GM18508 (cell line): ENCODE measurements at regions not wholly inside any gene's neighbourhood (a gene's known extent, or its start where the extent isn't known, plus 50 kb on each side); places are given as distances from the start of the nearest gene placed in this dataset.
"Not testable (repeated sequence)": the region's sequence is repeated elsewhere in the genome, so short reads cannot be mapped to it uniquely, and the experiment has no call there.

Source experiments
- ATAC-seq: cut with Tn5 transposase; IDR thresholded peaks from one replicate; pipeline ENCODE4 v1.9.1; 2021; ENCODE audit warnings: moderate number of reproducible peaks; ENCODE audit not compliant: insufficient read depth, unreplicated experiment

DNA sequence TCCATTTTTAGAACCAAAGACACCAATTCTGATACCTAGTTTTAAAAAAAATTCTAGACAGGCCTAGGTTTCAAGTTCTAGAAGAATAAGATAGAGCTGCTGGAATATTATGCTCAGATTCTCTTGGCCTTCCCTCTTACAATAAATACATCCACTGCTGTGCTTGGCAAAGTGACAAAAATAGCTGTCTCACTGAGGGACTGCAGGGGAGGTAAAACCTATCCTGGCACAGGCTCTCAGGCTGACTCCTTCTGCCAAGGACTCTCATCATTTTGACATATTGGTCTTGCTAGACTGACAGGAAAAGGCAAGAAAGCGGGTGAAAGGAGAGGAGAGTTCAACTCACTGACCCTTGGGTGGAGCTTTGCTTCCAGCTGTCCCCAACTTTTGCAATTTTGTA is 197.0 kb upstream of the LHX8 start:
- no peak for ATAC-seq

DNA sequence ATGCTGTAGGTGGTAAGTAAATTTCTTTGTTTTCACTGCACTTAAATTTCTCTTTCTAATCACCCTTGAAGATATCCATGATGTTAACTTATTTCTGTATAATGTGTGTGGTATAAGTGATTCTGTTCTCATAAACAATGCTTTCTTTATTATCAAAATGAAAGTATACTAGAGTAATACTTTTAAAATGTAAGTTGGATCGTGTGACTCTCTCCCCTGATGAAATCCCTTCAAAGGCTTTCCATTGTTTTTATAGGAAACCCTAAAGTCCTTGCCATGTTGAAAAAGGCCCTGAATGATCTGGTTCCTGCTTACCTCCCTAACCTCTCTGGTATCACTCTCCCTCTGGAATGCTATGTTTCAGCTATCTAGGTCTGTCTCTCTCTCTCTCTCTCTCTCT is 191.1 kb upstream of the LHX8 start:
- no peak for ATAC-seq

DNA sequence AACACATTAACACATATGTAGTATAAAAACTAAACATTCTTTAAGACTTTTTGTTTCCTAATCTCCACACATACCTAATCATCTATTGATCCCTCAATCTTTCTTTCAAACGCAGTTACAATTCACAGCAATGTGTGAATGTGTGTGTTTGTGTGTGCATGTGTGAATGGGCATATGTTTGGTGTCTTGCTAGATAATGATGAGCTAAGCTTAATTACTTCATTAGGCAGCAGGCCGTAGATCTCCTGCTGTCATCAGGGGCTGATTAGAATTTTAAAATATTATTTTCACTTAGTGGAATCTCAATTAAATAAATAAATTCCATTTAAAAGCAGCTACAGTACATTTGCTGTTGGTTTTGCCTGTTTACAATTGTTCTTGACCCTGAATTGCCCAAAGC is 187.8 kb upstream of the LHX8 start:
- no peak for ATAC-seq

DNA sequence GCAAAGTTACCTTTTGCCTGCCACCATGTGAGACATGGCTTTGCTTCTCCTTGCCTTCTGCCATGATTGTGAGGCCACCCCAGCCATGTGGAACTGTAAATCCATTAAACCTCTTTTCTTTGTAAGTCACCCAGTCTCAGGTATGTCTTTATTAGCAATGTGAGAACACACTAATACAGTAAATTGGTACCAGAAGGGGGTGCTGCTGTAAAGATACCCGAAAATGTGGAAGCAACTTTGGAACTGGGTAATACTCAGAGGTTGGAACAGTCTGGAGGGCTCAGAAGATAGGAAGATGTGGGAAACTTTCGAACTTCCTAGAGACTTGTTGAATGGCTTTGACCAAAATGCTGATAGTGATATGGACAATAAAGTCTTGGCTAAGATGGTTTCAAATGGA is 184.8 kb upstream of the LHX8 start:
- ATAC-seq: not testable (repeated sequence)

DNA sequence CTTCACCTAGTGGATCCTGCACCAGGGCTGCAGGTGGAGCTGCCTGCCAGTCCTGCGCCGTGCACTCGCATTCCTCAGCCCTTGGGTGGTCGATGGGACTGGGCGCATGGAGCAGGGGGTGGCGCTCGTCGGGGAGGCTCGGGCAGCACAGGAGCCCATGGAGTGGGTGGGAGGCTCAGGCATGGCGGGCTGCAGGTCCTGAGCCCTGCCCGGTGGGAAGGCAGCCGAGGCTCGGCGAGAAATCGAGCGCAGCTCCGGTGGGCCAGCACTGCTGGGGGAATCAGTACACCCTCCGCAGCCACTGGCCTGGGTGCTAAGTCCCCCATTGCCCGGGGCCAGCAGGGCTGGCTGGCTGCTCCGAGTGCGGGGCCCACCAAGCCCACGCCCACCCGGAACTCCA is 182.2 kb upstream of the LHX8 start:
- ATAC-seq: not testable (repeated sequence)

DNA sequence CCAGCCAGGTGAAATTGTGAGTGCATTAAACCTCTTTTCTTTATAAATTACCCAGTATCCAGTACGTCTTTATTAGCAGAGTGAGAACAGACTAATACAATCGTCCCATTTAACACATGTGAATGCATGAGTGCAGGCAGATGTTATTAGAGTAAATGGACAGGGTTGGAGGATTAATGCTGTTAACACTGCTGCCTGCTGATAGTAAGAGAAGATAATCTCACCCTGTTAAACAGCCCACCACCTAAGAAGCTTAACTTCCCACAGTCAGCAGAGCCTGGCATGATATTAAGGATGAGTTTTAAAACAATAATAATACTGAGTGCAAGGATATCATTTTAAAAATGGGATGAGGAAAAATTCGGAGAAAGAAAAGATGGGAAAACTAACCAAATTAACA is 181.4 kb upstream of the LHX8 start:
- ATAC-seq: no peak

DNA sequence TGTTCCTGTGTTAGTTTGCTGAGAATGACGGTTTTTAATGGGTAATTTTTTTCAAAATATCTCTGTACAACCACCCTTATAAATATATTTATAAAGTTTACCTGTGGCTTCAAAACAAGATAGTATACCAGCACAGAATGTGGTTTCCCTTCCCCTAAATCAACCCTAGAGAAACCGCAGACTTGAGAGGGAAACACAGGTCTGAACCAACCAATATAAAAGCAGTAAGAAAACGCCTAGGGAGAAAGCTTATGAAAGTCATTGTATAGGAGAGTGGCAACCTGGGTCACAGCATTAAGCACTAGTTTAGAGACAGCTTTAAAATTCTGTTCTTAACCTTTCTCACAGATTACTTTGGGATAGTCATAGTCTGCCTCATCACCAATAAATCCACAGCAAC is 180.6 kb upstream of the LHX8 start:
- no peak for ATAC-seq

DNA sequence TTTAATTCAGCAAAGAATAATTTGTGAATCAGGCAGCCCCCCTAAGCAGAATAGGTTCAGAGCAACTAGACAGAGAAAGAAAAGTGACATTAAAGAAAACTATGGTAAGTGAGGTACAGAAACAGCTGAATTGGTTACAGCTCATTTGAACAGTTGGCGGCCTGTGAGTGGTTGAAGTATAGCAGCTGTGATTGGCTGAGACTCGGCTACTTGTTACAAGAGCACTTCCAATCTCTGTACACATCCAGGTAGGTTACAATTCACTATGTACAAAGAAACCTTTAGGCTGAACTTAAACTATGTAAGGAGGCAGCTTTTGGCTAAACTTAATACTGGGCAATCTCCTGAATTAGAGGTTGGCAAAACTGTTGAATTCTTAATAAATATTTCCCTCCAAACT is 171.1 kb upstream of the LHX8 start:
- no peak for ATAC-seq

DNA sequence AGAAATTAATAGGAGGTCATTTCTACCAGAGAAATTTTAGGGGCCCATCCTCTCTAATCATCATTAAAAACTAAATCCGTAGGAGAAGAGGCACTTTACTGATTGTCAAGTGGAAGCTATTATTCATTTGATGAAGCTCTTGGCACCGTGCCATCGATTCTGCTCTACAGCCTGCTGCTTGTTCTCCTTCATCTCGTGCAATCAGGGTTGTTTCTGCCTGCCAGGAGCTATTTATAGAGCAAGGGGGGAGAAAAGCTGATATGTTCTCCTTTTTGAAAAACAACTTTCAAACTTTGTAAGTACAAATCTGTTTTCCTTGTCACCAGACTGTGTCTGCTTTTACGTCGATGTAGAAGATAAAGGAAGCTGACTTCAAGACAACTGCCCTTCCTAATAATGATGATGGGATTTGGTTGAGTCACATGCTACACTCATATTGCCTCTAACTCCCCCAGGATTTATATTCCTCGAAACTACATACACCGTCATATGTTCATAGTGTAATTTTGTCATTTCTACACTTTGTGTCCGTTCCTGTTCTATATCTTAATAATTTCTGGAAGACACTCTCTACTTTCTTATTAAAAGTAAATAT is 169.6 kb upstream of the LHX8 start:
- no peak for ATAC-seq

DNA sequence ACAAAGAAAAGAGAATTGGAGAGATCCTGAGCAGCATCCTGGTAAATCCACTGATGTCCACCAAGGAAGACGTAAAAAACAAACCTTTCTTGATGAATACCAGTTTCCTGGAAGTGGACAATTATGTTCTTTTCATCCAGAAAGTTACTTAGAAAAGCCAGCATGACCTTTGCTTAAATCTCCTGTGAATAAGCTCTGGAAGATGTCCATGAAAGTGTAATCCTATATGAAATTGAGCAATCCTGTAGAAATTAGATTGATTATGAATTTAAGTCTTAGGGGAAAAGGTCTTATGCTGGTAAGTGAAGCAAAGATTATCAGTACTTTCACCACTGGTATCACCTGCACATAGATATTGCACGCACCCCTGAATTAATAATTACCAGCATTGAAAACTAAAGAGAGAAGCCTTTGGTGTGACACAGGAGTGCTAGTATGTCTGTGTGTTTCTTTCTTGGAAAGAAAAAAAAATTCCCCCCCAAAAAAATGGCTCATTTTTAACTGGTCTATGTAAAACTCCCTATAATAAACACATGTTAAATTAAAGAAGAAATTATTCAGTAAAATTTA is 164.5 kb upstream of the LHX8 start:
- ATAC-seq: no peak

DNA sequence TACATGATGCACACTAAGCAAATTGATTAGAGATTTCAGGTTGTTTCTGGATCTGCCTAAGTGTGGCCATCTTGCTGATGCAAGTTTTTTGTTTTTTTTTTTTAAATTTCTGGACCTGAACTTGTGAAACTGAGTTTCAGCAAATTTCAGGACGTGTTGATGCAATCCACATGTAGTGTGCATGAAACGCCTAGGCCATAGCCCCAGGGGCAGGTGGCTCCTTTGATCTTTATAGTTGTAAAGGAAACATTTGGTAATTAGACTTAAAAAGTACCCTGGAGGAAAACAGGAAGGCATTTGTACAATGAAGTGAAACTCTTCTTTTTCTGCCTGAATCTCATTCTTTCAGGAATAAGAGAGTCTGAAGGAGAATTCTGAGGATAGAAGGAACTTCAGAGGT is 162.2 kb upstream of the LHX8 start:
- no peak for ATAC-seq

DNA sequence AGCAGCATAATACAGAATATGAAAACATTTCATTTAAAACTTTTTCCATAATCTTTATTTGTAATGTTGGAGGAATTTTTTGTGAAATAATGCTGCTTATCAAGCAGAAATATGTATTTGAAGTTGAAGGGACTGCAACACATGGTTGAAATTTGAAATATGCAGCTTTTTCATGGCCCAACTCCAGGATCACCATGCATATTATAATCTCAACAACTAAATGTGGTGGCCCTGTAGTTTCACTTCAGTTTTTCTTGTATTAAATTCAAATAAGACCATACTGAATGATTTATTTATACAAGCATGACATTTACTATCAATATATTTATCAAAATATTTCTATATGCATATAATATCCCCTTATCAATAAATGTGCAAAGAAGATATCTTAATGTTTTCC is 157.7 kb upstream of the LHX8 start:
- no peak for ATAC-seq

DNA sequence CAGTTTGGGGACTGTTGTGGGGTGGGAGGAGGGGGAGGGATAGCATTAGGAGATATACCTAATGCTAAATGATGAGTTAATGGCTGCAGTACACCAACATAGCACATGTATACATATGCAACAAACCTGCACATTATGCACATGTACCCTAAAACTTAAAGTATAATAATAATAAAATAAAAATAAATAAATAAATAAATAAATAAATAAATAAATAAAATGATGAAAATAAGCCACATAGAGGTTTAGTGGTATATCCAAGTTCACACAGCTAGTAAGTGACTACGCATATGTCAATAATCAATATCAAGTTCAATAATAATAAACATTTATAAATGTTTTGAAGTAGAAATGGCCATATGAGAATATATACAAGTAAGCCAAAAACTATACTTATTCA is 141.7 kb upstream of the LHX8 start:
- ATAC-seq: not testable (repeated sequence)

DNA sequence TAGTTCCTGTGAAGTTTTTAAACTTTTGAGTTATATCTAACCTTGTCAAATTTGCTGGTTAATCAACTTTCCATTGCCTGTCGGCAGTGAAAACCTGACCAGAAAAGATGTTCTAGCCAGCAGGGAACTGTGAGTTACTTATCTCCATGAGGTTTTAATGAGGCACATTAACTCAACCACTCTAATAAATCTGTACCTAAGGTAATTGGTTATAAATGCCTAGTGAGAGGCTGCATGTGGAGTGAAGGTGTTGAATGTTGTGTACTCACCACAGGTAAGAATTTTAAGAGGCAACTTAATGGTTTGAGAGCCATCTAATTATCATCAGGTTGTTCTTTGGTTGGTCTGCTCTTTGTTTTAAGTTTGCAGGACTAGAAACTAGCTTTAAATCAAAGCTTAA is 138.4 kb upstream of the LHX8 start:
- no peak for ATAC-seq

DNA sequence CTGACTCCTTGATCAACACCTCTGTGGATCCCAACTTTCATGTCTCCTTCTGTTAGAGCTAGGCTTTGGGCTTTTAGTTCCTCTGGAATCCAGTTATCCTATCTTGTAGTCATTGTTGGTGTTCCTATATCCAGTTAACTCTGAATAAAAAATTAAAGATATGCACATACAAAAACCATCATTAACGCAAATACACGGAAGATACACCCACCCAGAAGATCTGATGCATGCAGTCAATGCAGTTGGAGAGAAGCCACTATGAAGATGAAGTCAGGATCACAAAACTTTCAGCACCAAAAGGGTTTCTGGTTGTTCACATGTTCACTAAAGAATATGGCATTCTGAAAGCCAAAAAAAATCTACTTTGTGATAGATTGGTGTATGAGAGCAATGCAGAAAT is 123.6 kb upstream of the LHX8 start:
- ATAC-seq: no peak

DNA sequence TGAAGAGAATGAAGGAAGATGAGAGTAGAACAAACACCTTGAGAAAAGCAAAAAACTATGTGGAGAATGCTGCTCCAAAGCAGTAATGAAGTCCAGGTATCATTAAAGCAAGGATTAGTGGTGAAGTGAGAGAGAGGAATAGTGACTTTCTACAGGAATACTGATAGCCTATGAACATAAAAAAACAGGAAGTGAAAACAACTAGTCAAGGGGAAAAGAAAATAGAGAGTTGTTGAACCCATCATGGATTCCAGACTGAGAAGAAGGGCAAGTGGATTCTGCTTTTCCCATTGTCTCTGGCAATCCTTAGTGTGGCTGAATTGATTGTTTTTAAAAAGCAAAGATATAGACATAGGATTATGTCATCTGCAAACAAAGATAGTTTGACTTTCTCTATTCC is 119.9 kb upstream of the LHX8 start:
- ATAC-seq: no peak

DNA sequence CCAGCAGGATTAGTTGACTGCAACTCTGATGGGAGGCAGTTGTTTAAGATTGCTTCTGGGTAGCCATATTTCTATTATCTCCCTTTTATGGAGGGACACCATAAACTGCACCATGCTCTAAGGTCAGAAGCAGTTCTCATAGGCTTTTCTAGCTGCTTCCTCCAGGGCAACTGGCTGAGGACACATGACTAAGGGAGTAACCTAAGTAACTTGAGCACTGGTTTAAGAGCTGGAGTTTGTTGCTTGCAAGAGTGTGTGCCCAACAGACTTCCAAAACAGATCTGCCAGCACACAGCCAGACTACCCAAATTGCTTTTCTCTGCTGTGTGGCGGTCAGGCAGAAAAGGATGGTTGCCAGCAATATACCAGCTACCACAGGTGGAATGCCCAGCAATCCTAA is 111.2 kb upstream of the LHX8 start:
- no peak for ATAC-seq

DNA sequence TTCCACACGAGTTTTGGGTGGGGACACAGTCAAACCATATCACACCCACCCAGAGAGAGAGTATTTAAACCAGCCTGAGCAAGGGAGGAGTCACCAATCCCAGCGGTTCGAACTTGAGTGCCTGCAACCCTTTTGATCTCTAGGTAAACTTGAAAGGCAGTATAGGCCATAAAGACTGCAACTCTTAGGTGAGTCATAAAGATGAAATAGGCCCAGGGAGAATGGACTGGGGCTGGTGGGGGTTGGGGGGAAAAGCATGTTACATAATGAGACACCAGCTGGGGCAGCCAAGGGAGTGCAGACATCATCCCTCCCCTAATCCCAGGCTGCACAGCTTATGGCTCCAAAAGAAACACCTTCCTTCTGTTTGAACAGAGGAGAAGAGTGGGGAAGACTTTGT is 99.8 kb upstream of the LHX8 start:
- no peak for ATAC-seq

DNA sequence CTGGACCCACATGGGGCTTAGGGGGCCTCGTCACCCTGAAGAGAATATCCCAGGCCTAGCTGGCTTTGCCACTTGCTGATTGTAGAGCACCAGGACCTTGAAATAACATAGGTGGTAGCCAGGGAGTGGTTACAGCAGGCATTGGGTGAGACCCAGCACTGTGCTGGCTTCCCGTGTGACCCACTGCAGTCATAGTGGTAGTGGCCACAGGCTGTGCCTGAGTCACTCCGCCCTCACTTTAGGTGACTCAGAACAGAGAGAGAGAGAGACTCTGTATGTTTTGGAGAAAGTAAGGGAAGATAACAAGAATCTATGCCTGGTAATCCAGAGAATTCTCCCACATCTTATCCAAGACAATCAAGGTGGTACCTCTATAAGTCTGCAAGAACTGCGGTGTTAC is 98.7 kb upstream of the LHX8 start:
- ATAC-seq: no peak

DNA sequence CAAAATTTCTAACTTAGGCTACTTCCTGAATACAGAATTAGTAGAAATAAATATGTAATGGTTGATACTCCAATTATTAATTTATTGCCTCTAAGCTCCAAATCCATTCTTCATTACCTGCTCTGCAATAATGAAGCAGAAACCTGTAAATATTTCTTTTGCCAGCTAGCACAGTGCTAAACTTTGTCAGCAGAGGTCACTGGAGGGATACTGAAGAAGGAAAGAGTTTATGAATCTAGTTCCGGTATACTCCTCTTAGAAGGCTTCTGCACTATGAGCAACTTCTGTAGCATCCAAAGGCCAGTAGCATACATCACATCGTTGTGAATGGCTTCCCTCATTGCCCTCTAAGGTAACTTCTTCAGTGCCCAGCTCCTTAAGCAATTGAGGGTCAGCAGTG is 81.0 kb upstream of the LHX8 start:
- no peak for ATAC-seq

DNA sequence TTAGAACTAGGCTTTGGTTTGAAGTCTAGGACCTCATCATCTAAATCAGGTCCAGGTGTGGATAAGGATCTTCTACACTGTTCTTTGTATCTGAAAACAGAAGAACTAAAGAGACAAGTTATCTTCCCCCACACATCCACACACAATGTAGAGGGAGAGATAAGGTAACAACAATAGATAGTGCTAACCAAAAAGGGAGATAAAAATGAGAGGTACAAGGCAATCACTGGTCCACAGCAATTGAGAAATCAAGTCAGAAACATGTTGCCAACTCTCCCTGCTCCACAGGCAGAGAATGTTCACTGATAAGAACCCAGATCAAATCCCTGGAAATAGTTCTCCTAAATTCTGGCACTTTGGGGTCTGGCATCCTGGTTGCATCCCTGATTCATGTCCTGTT is 75.8 kb upstream of the LHX8 start:
- ATAC-seq: no peak

DNA sequence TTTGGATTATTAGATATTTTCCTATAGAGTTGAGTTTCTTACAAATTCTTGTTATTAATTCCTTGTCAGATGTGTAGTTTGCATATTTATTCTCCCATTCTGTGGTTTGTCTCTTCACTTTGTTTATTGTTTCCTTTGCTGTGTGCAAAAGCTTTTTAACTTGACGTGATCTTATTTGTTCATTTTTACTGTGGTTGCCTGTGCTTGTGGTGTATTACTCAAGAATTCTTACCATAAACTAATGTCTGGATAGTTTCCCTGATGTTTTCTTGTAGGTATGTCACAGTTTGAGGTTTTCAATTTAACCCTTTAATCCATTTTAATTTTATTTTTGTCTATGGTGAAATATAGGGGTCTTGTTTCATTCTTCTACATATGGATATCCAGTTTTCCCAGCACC is 72.1 kb upstream of the LHX8 start:
- no peak for ATAC-seq

DNA sequence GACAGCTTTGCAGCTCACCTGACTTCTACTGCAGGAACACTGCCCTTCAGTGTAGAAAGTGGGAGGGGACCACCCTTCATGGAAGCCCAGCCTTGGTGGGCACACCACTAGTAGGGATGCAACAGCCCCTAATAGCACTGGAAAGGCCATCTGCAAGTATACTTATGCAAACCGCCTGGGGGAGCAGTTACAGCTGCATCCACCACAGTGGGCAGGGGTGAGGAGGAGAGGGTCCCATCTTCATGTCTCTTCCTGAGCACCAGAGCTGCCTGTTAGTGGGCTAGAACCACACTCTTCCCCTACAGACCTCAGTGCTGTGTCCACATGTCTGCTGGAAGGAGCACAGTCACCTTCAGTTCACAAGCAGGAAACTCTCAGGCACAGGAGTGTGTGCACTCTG is 66.2 kb upstream of the LHX8 start:
- ATAC-seq: no peak
